A673 (cell line): ENCODE measurements at regions not wholly inside any gene's neighbourhood (a gene's known extent, or its start where the extent isn't known, plus 50 kb on each side); places are given as distances from the start of the nearest gene placed in this dataset.

ENCODE experiments used
- CTCF ChIP-seq: fragments of 300-800, 200-600 bp; sonication (generic); conservative IDR thresholded peaks from 2 replicates; pipeline ENCODE4 v1.5.1; 2017; ENCODE audit warnings: low read depth, mild to moderate bottlenecking, antibody characterized with exemption, low read length, moderate library complexity, mixed read lengths
- EZH2 ChIP-seq: fragments of 200-600 bp; sonication (generic); IDR thresholded peaks from 2 replicates; pipeline ENCODE4 v1.6.1; 2017; ENCODE audit warnings: borderline replicate concordance, low read depth, mild to moderate bottlenecking, mixed read lengths, antibody characterized with exemption, low read length; ENCODE audit not compliant: poor library complexity, severe bottlenecking

GRCh38 chr14:38824706-38825105 is 278.3 kb downstream of the SEC23A start:
- TF ChIP-seq CTCF (no peak), EZH2 (no peak)
